ENCODE measurements at regions not wholly inside any gene's neighbourhood (a gene's known extent, or its start where the extent isn't known, plus 50 kb on each side); places are given as distances from the start of the nearest gene placed in this dataset.

DNA sequence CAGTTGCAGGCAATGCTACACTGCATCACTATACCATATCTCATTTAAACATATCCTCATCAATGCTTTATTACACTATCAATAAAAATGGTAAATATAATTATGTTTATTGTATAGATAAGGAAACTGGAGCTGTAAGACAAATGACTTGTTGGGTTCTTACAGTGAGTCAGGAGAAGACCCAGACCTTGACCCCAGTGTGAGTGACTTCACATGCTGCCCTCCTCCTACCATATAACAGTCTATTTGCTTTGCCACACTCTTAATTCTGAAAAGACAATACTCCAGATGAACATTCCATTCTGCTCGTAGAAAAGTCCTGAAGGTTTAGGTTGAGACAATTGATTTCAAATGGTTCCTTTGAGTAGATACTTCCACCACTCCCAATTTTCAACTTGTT, 550.5 kb downstream of the PLPP3 start:
- Histone ChIP-seq H3K36me3 (no peaks in the 10 kb centered on the region), H3K27ac (replicated peaks in 1 of 4) (no peak overlapping the region), H3K27me3 (no peaks in the 10 kb centered on the region), H3K4me1 (peaks cover 0 to 9% (median 6%) of the 10 kb centered on the region in 4 donors), H3K9me3 (no peaks in the 10 kb centered on the region), H3K4me3 (no peak overlapping the region)
- intact Hi-C loops (cut with DNase I) = no loop called here
- TF ChIP-seq POLR2A (IDR thresholded peaks at IDR 0.05; ENCODE audit: low read depth) = no peak
- no peak for TF ChIP-seq POLR2AphosphoS5 (IDR thresholded peaks at IDR 0.05)
- TF ChIP-seq EP300 (IDR thresholded peaks at IDR 0.05) = no peak
- TF ChIP-seq, protein P1, sequence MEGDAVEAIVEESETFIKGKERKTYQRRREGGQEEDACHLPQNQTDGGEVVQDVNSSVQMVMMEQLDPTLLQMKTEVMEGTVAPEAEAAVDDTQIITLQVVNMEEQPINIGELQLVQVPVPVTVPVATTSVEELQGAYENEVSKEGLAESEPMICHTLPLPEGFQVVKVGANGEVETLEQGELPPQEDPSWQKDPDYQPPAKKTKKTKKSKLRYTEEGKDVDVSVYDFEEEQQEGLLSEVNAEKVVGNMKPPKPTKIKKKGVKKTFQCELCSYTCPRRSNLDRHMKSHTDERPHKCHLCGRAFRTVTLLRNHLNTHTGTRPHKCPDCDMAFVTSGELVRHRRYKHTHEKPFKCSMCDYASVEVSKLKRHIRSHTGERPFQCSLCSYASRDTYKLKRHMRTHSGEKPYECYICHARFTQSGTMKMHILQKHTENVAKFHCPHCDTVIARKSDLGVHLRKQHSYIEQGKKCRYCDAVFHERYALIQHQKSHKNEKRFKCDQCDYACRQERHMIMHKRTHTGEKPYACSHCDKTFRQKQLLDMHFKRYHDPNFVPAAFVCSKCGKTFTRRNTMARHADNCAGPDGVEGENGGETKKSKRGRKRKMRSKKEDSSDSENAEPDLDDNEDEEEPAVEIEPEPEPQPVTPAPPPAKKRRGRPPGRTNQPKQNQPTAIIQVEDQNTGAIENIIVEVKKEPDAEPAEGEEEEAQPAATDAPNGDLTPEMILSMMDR (IDR thresholded peaks at IDR 0.05) = no peak
- DNase-seq (ENCODE audit: extremely low spot score) = no peak
- 86% methylated on average over 1 of the region's 1 CpG for WGBS

DNA sequence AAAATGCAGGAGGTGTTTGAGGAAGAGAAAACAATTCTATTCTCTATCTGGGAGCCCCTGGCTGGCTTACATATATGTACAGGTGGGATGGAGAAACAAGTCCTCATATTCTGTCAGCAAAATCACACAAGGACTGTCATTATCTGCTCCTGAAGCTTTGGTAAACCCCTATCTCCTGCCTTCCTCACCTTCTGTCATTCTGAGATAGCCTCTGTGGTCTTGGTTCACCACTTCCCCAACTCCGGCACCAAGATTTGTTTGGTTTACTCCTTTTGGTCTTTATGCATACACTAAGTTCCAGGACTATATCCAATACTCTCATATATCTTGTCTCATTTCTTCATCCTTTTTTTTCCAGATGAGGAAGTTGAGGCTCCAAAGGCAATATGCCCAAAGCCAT, 551.1 kb downstream of the PLPP3 start:
- no peak overlapping the region for H3K4me3 ChIP-seq
- intact Hi-C loops (cut with DNase I) = no loop called here
- no peak overlapping the region for H3K27ac ChIP-seq (replicated peaks in 1 of 4)
- H3K27me3 ChIP-seq = no peaks in the 10 kb centered on the region
- no peak for TF ChIP-seq POLR2A (IDR thresholded peaks at IDR 0.05; ENCODE audit: low read depth)
- TF ChIP-seq EP300 (IDR thresholded peaks at IDR 0.05) = no peak
- TF ChIP-seq, protein P1 (IDR thresholded peaks at IDR 0.05) = no peak
- TF ChIP-seq POLR2AphosphoS5 (IDR thresholded peaks at IDR 0.05) = no peak
- no peaks in the 10 kb centered on the region for H3K36me3 ChIP-seq
- H3K4me1 ChIP-seq = peaks cover 0 to 4% (median under 1%) of the 10 kb centered on the region in 4 donors
- 79% methylated on average over 1 of the region's 1 CpG for WGBS
- DNase-seq (ENCODE audit: extremely low spot score) = no peak
- no peaks in the 10 kb centered on the region for H3K9me3 ChIP-seq

DNA sequence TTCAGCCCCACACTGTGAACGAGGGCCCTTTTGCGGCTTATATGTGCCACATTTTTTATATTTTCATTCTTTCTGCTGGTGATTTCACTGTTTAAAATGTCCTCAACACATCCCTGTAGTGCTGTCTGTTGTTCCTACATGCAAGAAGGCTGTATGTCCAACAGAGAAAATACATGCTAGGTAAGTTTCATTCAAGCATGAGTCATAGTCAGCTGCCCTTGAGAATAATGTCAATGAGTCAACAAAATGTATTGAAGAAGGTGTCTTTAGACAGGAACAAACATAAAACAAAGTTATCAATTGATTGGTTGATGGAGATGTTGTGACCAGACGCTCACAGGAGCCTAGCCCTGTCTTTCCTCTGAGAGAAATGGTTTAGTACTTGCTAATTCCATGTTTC, 553.4 kb downstream of the PLPP3 start:
- no peaks in the 10 kb centered on the region for H3K9me3 ChIP-seq
- H3K4me1 ChIP-seq = no peaks in the 10 kb centered on the region
- TF ChIP-seq, protein P1 (IDR thresholded peaks at IDR 0.05) = no peak
- TF ChIP-seq POLR2AphosphoS5 (IDR thresholded peaks at IDR 0.05) (no peak), EP300 (IDR thresholded peaks at IDR 0.05) (no peak), POLR2A (IDR thresholded peaks at IDR 0.05; ENCODE audit: low read depth) (no peak)
- intact Hi-C loops (cut with DNase I) = no loop called here
- H3K36me3 ChIP-seq = no peaks in the 10 kb centered on the region
- no peak for DNase-seq (ENCODE audit: extremely low spot score)
- H3K27me3 ChIP-seq = no peaks in the 10 kb centered on the region
- WGBS = 93% methylated on average over 3 of the region's 3 CpGs
- H3K27ac ChIP-seq (replicated peaks in 1 of 4) = no peak overlapping the region
- no peak overlapping the region for H3K4me3 ChIP-seq

DNA sequence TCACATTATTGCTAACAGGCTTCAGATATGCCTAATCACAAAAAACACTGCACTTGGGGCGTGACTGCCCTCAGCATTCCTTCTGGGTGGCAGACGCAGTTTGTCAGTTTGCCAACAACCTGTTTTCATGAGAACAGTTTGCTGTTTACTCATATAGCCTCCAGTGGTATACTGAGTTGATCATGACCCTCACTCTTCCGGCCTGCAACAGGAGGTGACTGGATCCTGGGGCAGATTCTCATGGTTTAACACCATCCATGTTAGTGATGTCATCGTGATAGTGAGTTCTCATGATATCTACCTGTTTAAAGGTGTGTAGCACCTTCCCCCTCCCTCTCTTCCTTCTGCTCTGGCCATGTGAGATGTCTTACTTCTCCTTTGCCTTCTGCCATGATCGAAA, 555.2 kb downstream of the PLPP3 start:
- no peak overlapping the region for H3K27ac ChIP-seq (replicated peaks in 1 of 4)
- no peaks in the 10 kb centered on the region for H3K4me1 ChIP-seq
- no peaks in the 10 kb centered on the region for H3K36me3 ChIP-seq
- H3K9me3 ChIP-seq = no peaks in the 10 kb centered on the region
- intact Hi-C loops (cut with DNase I) = no loop called here
- TF ChIP-seq POLR2AphosphoS5 (IDR thresholded peaks at IDR 0.05) = no peak
- TF ChIP-seq, protein P1 (IDR thresholded peaks at IDR 0.05) = no peak
- TF ChIP-seq EP300 (IDR thresholded peaks at IDR 0.05) = no peak
- no peak for TF ChIP-seq POLR2A (IDR thresholded peaks at IDR 0.05; ENCODE audit: low read depth)
- 95% methylated on average over 5 of the region's 5 CpGs for WGBS
- H3K27me3 ChIP-seq = no peaks in the 10 kb centered on the region
- H3K4me3 ChIP-seq = no peak overlapping the region
- no peak for DNase-seq (ENCODE audit: extremely low spot score)

DNA sequence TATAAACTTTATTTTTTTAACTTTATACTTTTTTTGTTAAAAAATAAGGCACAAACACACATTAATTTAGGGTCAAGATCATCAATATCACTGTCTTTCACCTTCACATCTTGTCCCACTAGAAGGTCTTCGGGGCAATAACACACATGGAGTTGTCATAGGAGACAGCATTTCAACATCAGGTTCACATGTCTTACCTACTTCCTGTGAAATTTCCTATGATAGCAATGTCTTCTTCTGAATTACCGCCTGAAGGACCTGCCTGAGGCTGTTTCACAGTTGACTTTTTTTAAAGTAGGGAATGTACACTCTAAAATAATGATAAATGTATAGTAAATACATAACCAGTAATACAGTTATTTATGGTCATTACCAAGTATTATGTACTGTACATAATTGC, 559.4 kb downstream of the PLPP3 start:
- Histone ChIP-seq H3K27me3 (no peaks in the 10 kb centered on the region), H3K27ac (replicated peaks in 1 of 4) (no peak overlapping the region), H3K36me3 (no peaks in the 10 kb centered on the region), H3K9me3 (peaks cover 0 to 7% (median under 1%) of the 10 kb centered on the region in 4 donors), H3K4me1 (peaks cover 0 to 13% (median 9%) of the 10 kb centered on the region in 4 donors), H3K4me3 (no peak overlapping the region)
- no peak for DNase-seq (ENCODE audit: extremely low spot score)
- TF ChIP-seq POLR2A (IDR thresholded peaks at IDR 0.05; ENCODE audit: low read depth) (no peak), POLR2AphosphoS5 (IDR thresholded peaks at IDR 0.05) (no peak), EP300 (IDR thresholded peaks at IDR 0.05) (no peak)
- TF ChIP-seq, protein P1 (IDR thresholded peaks at IDR 0.05) = no peak
- intact Hi-C loops (cut with DNase I) = no loop called here
- WGBS = 86% methylated on average over 2 of the region's 2 CpGs
